Ishikawa (cell line): ENCODE measurements at regions not wholly inside any gene's neighbourhood (a gene's known extent, or its start where the extent isn't known, plus 50 kb on each side); places are given as distances from the start of the nearest gene placed in this dataset.

Experiments
- CREB1 ChIP-seq: IDR thresholded peaks from 2 replicates; pipeline ENCODE4 v1.6.1; 2012; ENCODE audit warnings: low read depth
- EGR1 ChIP-seq: IDR thresholded peaks from 2 replicates; pipeline ENCODE4 v1.6.1; 2012
- EP300 ChIP-seq: IDR thresholded peaks from 2 replicates; pipeline ENCODE4 v1.6.1; 2012; ENCODE audit warnings: borderline replicate concordance
- NFIC ChIP-seq: IDR thresholded peaks from 2 replicates; pipeline ENCODE4 v1.6.1; 2012
- RAD21 ChIP-seq: IDR thresholded peaks from 2 replicates; pipeline ENCODE4 v1.6.1; 2012; ENCODE audit warnings: low read depth
- TAF1 ChIP-seq: IDR thresholded peaks from 2 replicates; pipeline ENCODE4 v1.6.1; 2012; ENCODE audit warnings: low read depth, mild to moderate bottlenecking
- TEAD4 ChIP-seq: IDR thresholded peaks from 2 replicates; pipeline ENCODE4 v1.6.1; 2012
- YY1 ChIP-seq: IDR thresholded peaks from 2 replicates; pipeline ENCODE4 v1.6.1; 2012; ENCODE audit warnings: low read depth
- TF ChIP-seq, protein P1 (sequence below): IDR thresholded peaks from 2 replicates; pipeline ENCODE4 v1.6.1; 2012; ENCODE audit warnings: low read depth, mild to moderate bottlenecking
- TF ChIP-seq, protein P2 (sequence below): IDR thresholded peaks from 2 replicates; pipeline ENCODE4 v1.6.1; 2012

DNA sequence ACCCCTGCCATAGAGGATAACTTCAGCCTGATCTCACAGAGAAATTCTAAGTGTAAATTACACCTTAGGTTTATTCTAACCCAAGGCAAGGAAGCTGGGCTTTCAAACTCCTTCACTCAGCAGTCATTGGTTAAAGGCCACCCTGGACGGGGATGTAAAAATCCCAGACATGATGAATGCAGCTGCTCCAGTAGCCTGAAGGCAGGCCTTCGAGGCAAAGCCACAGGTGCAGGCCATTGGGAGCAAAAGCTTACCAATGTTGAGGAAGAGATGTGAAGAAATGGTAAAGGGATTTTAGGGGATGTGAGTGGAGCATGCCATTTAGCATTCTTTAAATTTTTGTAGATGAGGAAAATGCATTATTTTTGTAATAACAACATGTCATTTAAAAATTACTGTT is 514.4 kb downstream of the XYLT1 start:
- no peak for TF ChIP-seq TEAD4
- TF ChIP-seq CREB1 = no peak
- TF ChIP-seq EP300 = no peak
- TF ChIP-seq YY1 = no peak
- TF ChIP-seq TAF1 = no peak
- TF ChIP-seq, protein P1, sequence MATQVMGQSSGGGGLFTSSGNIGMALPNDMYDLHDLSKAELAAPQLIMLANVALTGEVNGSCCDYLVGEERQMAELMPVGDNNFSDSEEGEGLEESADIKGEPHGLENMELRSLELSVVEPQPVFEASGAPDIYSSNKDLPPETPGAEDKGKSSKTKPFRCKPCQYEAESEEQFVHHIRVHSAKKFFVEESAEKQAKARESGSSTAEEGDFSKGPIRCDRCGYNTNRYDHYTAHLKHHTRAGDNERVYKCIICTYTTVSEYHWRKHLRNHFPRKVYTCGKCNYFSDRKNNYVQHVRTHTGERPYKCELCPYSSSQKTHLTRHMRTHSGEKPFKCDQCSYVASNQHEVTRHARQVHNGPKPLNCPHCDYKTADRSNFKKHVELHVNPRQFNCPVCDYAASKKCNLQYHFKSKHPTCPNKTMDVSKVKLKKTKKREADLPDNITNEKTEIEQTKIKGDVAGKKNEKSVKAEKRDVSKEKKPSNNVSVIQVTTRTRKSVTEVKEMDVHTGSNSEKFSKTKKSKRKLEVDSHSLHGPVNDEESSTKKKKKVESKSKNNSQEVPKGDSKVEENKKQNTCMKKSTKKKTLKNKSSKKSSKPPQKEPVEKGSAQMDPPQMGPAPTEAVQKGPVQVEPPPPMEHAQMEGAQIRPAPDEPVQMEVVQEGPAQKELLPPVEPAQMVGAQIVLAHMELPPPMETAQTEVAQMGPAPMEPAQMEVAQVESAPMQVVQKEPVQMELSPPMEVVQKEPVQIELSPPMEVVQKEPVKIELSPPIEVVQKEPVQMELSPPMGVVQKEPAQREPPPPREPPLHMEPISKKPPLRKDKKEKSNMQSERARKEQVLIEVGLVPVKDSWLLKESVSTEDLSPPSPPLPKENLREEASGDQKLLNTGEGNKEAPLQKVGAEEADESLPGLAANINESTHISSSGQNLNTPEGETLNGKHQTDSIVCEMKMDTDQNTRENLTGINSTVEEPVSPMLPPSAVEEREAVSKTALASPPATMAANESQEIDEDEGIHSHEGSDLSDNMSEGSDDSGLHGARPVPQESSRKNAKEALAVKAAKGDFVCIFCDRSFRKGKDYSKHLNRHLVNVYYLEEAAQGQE = no peak
- TF ChIP-seq, protein P2, sequence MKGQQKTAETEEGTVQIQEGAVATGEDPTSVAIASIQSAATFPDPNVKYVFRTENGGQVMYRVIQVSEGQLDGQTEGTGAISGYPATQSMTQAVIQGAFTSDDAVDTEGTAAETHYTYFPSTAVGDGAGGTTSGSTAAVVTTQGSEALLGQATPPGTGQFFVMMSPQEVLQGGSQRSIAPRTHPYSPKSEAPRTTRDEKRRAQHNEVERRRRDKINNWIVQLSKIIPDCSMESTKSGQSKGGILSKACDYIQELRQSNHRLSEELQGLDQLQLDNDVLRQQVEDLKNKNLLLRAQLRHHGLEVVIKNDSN = no peak
- no peak for TF ChIP-seq RAD21
- TF ChIP-seq NFIC = no peak
- no peak for TF ChIP-seq EGR1
